NCI-H1417 treated with DMSO at 0.1 percent for 48 hours (cell line): ENCODE measurements at regions not wholly inside any gene's neighbourhood (a gene's known extent, or its start where the extent isn't known, plus 50 kb on each side); places are given as distances from the start of the nearest gene placed in this dataset.
"Not testable (repeated sequence)": the region's sequence is repeated elsewhere in the genome, so short reads cannot be mapped to it uniquely, and the experiment has no call there.

ENCODE experiments used
- DNase-seq: peaks from one replicate; lab custom pipeline; 2025; lab: John Stamatoyannopoulos, UW

DNA sequence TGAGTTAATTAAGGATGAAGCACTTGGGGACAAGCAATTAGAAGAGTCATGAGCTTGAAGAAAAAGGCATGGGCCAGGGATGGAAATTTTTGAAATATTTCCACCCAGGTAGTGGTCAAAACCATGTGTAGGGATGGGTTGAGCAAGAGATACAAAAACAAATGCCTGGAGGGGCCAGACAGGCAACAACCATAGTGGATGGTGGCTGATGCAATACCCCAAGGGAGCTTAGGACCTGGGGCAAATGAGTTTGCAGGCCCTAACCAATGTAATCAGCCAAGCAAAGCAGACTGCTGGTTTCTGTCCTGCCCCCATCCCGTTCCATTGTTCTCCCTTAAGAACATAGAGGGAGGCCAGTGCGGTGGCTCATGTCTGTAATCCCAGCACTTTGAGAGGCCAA lies 119.1 kb upstream of the FGGY start:
- no peak for DNase-seq

DNA sequence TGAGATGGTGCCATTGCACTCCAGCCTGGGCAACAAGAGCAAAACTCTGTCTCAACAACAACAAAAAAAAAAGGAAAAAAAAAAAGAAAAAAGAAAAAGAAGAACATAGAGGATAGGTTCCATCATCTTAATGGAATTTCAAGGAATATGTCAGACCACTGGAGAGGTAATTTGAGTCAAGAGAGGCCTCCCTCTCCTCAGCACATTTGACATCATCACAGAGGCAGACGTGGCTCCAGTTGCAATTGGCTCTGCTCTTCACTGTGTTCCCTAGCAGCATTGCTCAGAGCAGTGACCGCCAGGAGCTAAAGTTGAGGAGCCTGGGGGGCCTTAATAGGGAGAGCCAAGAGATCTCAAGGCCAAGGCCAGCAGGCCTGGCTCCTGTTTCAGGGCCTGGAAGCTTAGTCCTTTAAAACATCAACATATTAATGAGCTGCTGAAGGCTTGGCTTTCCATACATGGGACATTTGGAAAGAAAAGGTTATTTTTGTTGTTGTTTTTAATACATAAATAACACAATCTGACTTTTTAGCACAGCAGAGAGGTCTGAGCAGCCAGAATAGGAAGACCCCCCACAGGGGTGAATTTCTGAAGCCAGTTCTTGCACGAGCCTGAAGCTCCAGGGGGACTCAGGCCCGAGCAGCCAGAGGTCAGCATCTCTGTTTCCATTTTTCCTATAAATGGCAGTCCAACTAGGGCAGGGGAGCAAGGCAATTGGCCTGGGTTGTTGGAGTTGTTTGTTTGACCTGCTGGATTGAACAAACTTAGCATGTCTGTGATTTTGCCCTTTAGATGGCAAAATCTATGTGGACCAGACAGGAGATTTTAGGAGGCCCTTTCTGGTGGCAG lies 118.3 kb upstream of the FGGY start:
- DNase-seq: no peak

DNA sequence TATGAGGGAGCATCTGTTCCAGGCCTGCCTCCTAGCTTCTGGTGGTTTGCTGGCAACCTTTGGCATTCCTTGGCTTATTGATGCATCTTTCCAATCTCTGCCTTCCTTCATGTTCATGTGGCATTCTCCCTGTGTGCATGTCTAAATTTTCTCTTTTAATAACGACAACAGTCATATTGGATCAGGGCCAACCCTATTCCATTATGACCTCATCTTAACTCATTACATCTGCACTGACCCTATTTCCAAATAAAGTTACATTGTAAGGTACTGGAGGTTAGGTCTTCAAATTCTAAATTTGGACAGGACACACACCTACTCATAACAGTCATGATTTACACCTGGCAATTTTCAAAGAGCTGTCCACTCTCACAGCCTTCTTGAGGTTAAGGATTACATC lies 117.2 kb upstream of the FGGY start:
- DNase-seq: no peak

DNA sequence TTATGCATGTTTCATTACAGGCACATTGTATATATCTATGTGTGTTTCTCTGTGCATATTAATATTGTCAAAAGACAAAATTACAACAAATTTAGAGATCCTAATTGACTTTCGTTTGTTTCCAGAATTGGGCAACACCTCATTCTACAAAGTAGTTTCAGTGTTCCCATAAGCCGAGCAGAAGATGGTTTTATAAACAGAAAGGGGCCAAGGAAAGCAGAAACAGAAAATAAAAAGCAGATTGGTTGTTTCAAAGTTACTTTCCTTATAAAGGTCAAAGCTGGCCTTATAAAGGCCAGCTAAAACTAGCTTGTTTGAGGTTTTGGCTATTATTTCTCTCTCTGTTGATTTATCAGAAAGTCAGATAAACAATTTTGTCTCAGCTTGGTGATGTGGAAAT lies 116.2 kb upstream of the FGGY start:
- no peak for DNase-seq

DNA sequence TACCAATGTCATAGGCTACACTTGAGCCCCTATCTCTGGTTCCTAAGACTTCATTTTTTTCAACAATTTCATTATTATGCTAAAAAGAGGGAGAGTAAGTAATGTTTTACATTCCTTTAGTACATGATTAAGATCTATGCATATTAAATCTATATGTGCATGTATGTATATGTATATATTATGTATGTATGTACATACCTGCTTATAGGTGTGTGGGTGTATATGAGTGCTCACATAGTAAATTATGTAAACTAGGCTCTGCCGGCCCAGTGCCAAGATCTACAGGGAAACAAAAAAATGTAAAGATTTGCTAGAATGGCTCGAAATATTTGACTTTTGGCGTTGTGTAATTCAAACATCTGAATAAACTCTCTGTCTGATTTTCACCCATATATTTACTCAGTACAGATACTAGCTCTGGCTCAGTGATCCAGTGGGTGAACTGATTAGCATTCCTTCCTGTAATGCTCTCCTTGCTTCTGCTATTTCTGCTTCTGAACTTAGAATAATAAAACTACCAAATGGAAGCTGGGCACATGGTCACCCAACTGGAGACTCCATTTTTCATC lies 113.1 kb upstream of the FGGY start:
- DNase-seq: no peak

DNA sequence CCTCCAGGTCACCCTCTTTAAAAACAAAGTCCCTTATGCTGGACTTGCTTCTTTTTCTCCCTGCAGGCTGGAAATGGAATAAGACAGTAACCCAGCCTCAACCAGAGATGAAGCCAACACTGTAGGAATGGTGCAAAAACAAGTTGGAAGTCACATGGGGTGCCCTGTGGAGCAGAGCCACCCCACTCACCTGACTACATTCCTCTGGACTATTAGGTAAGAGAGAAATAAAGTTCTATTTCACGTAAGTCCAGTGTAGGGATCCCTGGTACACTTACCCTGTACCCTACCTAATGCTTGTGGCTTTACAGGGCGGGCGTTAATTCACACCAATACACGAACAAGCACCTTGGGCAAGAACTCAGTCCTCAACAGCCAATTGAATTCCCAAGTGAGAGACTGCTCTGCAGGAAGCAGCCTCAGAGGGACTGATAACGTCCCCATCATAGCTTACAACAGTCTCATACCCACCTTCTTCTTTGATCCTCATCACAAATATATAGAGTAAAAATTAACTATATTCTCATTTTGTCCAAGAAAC lies 112.5 kb upstream of the FGGY start:
- no peak for DNase-seq

DNA sequence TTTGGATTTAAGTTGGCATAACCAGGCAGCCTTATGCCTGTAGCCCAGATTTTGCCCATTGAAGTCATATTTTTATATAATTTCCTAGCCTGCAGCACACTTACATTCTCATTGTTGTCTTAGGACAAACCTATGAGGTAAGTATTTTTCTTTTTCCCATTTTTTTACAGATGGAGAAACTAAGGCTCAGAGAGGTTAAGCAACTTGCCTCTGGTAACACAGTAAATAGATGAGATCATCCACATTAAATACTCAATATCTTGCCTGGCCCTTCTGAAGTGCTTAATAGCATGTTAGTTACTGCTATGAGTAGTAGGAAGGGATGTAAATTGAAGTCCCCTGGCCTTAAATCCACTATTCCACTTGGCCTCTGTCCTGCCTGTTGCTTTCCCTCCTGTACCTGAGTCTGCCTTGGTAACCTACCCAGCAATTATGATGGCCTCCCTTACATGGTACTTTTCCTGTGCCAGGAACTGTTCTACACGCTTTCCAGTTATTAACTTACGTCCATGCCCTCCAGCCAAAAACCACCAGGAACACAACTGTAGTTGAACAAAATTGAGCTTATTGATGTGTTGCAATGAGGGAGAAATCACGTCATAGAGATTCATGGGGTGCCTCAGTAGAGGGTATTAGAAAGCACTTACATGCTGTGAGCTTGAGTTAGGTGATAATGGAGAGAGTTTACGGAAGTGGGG lies 111.6 kb upstream of the FGGY start:
- DNase-seq: no peak

DNA sequence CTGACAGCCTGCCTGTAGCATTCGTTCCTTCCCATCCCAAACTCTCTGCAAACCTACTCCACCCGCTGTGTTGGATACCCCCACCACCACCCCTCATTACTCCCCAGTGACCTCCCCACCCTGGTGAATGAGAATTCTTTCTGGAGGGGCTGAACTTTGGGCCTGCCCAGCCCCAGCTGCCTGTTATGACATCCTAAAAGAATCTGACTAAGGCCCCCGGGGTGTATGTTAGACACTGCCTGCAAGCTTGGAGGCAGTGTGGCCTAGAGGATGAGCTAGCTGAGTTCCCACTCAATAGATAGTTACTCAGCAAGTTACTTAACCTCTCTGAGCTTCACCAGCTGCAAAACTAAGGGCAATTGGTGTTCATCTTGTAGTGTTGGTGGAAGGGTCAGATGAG lies 110.2 kb upstream of the FGGY start:
- no peak for DNase-seq

DNA sequence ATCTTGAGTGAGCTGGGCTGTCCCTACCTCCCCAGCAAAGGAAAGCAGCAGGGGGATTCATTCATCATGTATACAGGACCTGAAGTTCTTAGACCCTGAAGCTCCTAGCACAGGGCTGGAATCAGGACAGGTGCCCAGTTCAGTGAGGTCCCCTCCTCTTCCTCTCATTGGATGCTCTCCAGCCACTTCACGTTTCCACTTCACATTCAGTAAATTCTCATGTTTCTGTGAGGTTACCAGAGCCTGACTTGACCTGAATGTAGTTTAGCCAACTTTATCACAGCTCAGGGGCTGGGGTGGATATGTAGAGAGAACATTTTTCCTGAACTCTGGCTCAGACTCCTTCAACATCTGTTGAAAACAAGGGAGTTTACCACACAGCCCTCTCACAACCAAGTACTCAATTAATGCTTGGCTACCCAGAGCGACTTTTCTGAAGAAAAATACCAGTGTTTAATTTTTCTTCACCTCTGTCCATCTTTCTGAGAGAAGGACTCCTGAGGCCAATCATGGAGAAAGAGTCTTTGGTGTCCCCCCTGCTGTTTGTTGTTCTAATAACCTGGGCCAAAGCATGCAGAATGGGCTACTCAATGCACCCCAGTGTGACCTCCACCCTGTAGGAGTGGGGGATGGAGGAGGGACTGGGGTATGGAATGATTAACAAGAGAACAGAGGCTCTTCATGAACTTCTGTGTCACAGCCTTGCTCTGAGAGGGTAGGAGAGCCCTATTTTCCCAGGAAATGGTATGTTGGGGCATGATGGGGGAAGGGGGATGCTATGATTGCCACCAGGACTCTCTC lies 108.3 kb upstream of the FGGY start:
- DNase-seq: no peak

DNA sequence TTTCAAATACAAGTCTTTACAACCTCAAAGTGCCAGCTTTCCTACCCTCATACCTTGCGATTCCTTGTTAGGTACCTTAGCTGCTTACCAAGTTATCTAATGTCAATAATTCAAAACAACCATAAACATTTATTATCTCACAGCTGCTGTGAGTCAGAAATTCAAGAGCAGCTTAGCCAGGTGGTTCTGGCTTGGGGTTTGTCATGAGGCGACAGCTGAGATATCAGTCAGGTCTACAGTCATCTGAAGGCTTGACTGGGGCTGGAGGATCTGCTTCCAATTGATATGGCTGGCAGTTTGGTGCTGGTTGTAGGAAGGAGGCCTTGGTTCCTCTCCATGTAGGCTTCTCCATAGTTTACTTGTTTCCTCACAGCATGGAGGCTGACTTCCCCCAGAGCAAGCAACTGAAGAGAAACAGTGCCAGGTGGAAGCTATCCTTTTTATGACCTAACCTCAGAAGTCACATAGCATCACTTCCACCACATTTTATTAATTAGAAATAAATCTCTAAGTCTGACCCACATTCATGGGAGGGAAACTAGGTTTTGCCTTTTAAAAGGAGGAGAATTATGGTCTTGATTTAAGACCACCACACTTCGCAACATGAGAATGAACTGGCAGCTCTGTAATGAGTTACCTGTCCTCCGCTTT lies 103.3 kb upstream of the FGGY start:
- DNase-seq: no peak

DNA sequence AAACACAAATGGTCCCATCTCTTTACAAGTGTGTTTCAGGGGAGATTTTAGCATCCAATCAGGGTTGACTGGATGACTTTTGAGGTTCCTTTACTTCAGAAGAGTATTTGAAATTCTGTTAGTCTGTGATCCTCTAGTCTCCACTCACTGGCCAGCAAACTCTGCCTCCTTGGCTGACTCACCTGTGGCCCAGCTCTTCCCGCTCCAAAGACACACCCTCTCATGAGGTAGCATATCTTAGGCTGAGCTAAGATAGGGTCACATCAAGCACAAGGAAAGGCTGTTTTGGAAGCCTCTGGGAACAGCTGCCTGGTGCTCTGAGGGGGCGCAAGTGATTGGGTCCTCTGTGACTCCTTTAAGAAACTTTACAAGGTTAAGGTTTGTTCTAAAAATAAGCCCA lies 102.3 kb upstream of the FGGY start:
- no peak for DNase-seq

DNA sequence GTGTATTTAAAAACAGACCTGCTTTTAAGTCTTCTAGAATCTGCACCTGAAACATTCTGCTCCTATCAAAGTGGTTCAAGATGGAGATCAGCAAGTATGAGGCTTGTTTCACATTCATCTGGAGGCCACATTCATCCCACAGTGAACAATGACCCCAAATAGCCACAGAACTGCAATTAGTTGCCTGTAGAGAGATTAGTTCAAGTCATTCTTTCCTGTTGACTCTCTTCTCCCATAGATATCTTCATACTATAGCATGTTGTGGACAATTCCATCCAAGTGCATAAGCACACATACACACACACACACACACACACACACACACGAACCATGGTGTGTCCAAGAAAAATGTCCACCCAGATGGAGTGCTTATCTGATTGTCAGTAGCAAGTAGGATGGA lies 101.7 kb upstream of the FGGY start:
- no peak for DNase-seq

DNA sequence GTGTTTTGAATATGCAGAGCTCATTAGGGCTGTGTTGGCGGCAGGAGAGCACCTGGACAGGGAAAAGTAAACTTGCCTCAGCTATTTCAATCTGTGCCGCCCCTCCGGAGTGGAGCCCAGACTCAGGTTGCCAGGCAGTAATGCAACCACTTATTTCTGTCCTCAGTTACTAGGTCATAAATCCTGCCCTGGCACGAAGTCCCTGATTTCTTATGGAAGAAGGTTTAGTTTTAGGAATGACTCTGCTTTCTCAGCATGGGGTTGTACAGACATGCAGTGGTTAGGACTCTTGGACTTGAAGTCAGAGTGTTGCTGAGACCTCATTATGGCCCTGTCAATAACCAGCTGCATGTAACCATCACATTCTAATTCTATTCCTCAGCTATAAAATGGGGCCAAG lies 98.3 kb upstream of the FGGY start:
- DNase-seq: no peak

DNA sequence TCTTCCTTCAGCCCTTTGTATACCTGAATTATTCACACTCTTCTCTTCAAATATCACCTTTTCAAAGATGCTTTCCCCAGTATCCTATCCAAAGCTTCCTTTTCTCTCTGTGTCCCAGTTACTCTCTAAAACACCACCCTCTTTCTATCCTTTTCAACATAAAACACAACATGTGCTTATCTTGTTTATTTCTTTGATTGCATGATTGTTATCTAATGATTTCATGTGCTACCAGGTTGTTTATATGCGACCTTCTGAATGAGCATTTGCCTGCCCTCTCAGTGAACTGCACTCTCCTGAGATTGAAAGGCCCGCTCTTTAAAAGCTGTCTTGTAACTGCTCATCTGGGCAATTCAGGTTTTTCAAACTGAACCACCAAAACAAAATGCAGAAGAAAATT lies 97.7 kb upstream of the FGGY start:
- no peak for DNase-seq

DNA sequence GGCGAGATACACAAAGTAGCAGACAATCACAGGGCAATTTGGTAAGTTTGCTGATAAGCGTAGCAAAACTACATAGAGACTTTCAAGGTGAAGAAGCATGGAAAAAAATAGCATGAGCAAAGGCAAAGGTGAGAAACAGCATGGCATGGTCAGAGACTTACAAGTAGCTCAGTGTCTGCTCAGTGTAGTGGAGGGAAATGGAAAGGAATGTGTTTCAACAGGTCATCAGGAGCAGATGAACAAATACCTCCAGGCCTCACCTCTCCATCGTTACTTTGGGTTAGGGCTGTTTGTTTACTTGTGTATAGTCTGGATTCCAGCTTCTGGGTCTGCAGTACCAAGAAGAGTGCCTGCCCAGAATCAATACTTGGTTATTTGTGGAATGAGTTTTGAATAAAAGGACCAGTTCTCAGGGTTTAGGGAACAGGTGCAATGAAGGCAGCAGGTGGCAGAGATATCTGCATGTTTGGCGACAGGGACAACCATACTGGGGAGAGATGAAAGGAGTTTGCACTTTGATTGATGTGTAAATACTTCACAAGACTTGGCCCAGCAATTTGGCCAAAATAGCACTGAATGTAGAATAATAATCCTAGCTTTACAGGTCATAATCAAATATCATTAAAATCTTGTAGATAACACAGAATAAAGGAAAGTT lies 97.0 kb upstream of the FGGY start:
- DNase-seq: peak; percentile 62

DNA sequence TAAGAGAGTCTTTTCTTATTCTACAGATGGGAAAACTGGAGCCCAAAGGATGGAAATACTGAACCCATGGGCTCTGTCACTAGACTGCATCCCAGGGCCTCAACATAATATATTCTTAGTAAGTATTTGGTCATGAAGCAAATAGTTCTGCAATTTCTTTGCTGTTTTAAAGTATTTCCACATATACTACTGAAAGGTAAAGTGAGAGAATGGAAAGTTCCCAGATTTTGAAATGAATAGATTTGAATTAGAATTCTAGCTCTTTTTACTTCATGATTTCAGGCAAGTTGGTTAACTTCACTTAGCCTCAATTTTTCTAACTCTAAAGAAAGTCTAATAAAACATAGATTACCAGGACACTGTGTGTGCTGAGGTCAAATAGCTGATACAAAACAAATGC lies 95.6 kb upstream of the FGGY start:
- no peak for DNase-seq

DNA sequence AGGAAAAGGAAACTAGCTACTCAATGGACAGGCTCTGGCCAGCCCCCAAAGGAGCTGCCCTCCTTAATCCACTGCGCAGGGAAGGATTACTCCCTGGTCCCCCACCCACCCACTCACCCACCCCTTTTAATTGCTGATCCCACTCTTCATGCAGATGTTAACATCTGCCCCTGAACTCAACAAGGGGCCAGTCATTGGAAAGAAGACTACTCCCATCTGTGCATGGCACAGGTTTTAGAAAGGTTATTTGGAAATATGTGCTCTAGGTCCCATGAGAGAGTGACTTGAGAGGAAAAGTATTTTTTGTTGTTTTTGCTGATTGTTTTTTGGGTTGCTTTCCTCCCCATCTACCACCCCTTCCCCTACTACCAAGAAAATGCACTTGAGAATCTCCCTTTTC lies 94.4 kb upstream of the FGGY start:
- DNase-seq: no peak

DNA sequence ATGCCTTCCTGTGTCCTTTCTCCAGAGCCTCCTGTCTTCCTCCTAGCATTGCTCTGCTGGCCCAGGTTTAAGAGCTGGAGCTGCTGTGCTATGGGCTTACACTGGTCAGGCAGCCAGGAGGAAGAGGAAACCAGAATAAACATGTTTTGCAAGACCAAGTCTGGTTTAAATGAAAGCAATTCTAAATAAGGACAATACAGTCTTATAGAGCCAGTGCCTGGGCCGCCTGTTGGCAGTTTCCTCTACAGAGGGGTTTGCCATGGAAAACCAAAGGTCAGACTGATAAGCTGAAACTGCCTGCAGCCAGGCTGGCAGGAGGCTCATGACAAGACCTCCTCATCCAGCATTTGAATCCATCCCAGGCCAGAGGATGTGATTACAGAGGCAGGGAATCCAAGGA lies 92.9 kb upstream of the FGGY start:
- DNase-seq: no peak

DNA sequence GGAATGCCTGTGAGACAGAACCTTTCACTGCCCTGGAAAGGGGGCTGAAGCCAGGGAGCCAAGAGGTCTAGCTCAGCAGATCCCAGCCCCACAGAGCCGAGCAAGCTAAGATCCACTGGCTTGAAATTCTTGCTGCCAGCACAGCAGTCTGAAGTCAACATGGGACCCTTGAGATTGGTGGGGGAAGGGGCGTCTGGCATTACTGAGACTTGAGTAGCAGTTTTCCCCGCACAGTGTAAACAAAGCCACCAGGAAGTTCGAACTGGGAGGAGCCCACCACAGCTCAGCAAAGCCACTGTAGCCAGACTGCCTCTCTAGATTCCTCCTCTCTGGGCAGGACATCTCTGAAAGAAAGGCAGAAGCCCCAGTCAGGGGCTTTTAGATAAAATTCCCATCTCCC lies 90.3 kb upstream of the FGGY start:
- not testable (repeated sequence) for DNase-seq

DNA sequence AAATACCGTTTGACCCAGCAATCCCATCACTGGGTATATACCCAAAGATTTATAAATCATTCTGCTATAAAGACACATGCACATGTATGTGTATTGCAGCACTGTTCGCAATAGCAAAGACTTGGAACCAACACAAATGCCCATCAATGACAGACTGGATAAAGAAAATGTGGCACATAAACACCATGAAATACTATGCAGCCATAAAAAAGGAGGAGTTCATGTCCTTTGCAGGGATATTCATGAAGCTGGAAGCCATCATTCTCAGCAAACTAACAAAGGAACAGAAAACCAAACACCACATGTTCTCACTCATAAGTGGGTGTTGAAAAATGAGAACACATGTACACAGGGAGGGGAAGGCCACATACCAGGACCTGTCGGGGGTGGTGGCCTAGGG lies 86.5 kb upstream of the FGGY start:
- not testable (repeated sequence) for DNase-seq

DNA sequence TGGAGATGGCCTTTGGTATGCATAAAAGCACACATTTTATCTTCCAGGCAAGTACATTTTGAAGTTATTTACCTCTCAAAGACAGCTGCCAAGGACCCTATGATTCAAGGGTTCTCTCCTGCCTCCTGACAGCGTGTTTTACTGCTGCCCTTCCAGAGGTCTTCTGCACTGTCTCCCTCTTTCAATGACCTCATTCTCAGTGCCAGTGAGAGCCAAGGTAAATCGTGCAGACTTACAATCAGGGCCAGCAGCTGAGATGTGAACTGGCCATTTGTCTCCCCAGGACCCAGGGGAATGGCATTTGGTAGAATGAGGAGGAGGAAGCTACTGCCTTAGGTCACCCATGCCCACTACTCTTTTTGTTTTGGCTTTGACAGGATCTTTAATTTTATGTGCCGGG lies 84.2 kb upstream of the FGGY start:
- no peak for DNase-seq
